Peyer's patch (tissue), 4 donors: ENCODE measurements at regions not wholly inside any gene's neighbourhood (a gene's known extent, or its start where the extent isn't known, plus 50 kb on each side); places are given as distances from the start of the nearest gene placed in this dataset.

Experiments used
- POLR2A ChIP-seq, 2 donors: fragments of 450-650 bp; IDR thresholded peaks; one replicate each; pipeline ENCODE4 v1.5.1; 2017; ENCODE audit warnings: antibody characterized with exemption in 2 of 2, mild to moderate bottlenecking in 2 of 2, moderate library complexity in 2 of 2
- TF ChIP-seq, protein P1 (sequence below), 6 experiments: fragments of 450-650 bp in 4 of 6; fragments of 200-600 bp in 2 of 6; sonication (generic) in 1 of 6; IDR thresholded peaks; one replicate each; pipeline ENCODE4 v1.5.1; 2017 to 2019; ENCODE audit warnings: antibody characterized with exemption in 6 of 6, mild to moderate bottlenecking in 3 of 6, moderate library complexity in 1 of 6

DNA sequence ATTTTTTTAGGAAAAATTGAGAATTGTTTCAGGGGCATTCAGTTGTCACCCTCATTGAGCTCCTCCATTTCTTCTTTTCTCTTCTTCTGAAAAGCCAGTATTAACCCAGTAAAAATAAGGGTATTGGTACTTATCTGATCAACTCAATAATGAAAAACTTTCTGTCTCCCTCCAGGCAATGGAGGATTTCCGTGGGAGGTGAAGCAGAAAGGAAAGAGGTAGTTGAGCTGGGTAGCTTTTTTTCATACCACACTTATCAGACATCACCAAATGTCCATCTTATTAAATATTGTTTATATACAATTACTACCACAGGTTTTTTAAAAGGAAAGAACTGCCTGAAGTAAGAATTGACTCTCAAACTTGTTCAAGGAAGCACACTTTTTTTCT, 731.1 kb upstream of the ZNF608 start:
- TF ChIP-seq, protein P1, sequence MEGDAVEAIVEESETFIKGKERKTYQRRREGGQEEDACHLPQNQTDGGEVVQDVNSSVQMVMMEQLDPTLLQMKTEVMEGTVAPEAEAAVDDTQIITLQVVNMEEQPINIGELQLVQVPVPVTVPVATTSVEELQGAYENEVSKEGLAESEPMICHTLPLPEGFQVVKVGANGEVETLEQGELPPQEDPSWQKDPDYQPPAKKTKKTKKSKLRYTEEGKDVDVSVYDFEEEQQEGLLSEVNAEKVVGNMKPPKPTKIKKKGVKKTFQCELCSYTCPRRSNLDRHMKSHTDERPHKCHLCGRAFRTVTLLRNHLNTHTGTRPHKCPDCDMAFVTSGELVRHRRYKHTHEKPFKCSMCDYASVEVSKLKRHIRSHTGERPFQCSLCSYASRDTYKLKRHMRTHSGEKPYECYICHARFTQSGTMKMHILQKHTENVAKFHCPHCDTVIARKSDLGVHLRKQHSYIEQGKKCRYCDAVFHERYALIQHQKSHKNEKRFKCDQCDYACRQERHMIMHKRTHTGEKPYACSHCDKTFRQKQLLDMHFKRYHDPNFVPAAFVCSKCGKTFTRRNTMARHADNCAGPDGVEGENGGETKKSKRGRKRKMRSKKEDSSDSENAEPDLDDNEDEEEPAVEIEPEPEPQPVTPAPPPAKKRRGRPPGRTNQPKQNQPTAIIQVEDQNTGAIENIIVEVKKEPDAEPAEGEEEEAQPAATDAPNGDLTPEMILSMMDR (IDR thresholded peaks at IDR 0.05) = no peak
- no peak for TF ChIP-seq POLR2A (IDR thresholded peaks at IDR 0.05)
